NT2/D1 (cell line): ENCODE measurements at regions not wholly inside any gene's neighbourhood (a gene's known extent, or its start where the extent isn't known, plus 50 kb on each side); places are given as distances from the start of the nearest gene placed in this dataset.

Experiments used
- SUZ12 ChIP-seq: IDR thresholded peaks from 2 replicates; pipeline ENCODE4 v1.6.1; 2011; ENCODE audit not compliant: insufficient read length, insufficient read depth; ENCODE audit errors: extremely low read depth
- YY1 ChIP-seq: IDR thresholded peaks from 2 replicates; pipeline ENCODE4 v1.6.1; 2011; ENCODE audit not compliant: insufficient read length, insufficient read depth
- ZNF274 ChIP-seq: IDR thresholded peaks from 2 replicates; pipeline ENCODE4 v1.6.1; 2011; ENCODE audit warnings: mild to moderate bottlenecking, low read depth, low read length

- TF ChIP-seq YY1, result no peak
- TF ChIP-seq ZNF274, result no peak
- TF ChIP-seq SUZ12, result no peak
Measured at GRCh38 chr15:26378304-26378703, 394.6 kb downstream of the GABRB3 start.
